HG02885 (cell line): ENCODE measurements at regions not wholly inside any gene's neighbourhood (a gene's known extent, or its start where the extent isn't known, plus 50 kb on each side); places are given as distances from the start of the nearest gene placed in this dataset.
"Not testable (repeated sequence)": the region's sequence is repeated elsewhere in the genome, so short reads cannot be mapped to it uniquely, and the experiment has no call there.

ENCODE experiments used
- ATAC-seq: cut with Tn5 transposase; IDR thresholded peaks from one replicate; pipeline ENCODE4 v1.9.1; 2021; ENCODE audit warnings: mild to moderate bottlenecking; ENCODE audit not compliant: unreplicated experiment, poor library complexity

GRCh38 chr5:27217977-27218376, 179.6 kb upstream of the CDH9 start:
- ATAC-seq = no peak

GRCh38 chr5:27217155-27217956, 179.0 kb upstream of the CDH9 start:
- no peak for ATAC-seq

- ATAC-seq = no peak
These were observed 178.1 kb upstream of the CDH9 start for GRCh38 chr5:27216367-27216950.

GRCh38 chr5:27208051-27208450, 169.7 kb upstream of the CDH9 start:
- no peak for ATAC-seq

- ATAC-seq = no peak
These were observed 153.6 kb upstream of the CDH9 start for GRCh38 chr5:27191786-27192510.

- ATAC-seq = no peak
These were observed 134.3 kb upstream of the CDH9 start for GRCh38 chr5:27172693-27173092.

- ATAC-seq = no peak
These were observed 133.4 kb upstream of the CDH9 start for GRCh38 chr5:27171761-27172261.

- no peak for ATAC-seq
These were observed 120.4 kb upstream of the CDH9 start for GRCh38 chr5:27158775-27159174.

- ATAC-seq = no peak
These were observed 119.8 kb upstream of the CDH9 start for GRCh38 chr5:27158171-27158570.

GRCh38 chr5:27144456-27144855, 106.1 kb upstream of the CDH9 start:
- ATAC-seq = no peak

GRCh38 chr5:27140831-27141230, 102.4 kb upstream of the CDH9 start:
- no peak for ATAC-seq

GRCh38 chr5:27130587-27130986, 92.2 kb upstream of the CDH9 start:
- no peak for ATAC-seq

GRCh38 chr5:27129926-27130325, 91.5 kb upstream of the CDH9 start:
- ATAC-seq = no peak

- ATAC-seq = no peak
These were observed 87.5 kb upstream of the CDH9 start for GRCh38 chr5:27125856-27126255.

GRCh38 chr5:27124590-27124989, 86.2 kb upstream of the CDH9 start:
- ATAC-seq = no peak

GRCh38 chr5:27119736-27120321, 81.4 kb upstream of the CDH9 start:
- ATAC-seq = not testable (repeated sequence)

- no peak for ATAC-seq
These were observed 65.1 kb upstream of the CDH9 start for GRCh38 chr5:27103486-27103885.

GRCh38 chr5:27095761-27096160, 57.4 kb upstream of the CDH9 start:
- ATAC-seq = not testable (repeated sequence)

- ATAC-seq = no peak
These were observed 54.9 kb upstream of the CDH9 start for GRCh38 chr5:27093279-27093678.

- ATAC-seq = no peak
These were observed 53.5 kb upstream of the CDH9 start for GRCh38 chr5:27091858-27092257.

- not testable (repeated sequence) for ATAC-seq
These were observed 50.4 kb upstream of the CDH9 start for GRCh38 chr5:27088822-27089221.
